GM06990 (cell line): ENCODE measurements at regions not wholly inside any gene's neighbourhood (a gene's known extent, or its start where the extent isn't known, plus 50 kb on each side); places are given as distances from the start of the nearest gene placed in this dataset.

Source experiments
- DNase-seq: peaks from one replicate; pipeline ENCODE4 v3.0.0-alpha.2; 2011; ENCODE audit not compliant: insufficient read length; ENCODE audit errors: extremely low read depth
- H3K27me3 ChIP-seq: replicated peaks from 2 replicates; pipeline ENCODE4 v1.6.0; 2011; ENCODE audit warnings: low read length; ENCODE audit not compliant: control insufficient read depth, insufficient read depth
- H3K36me3 ChIP-seq: 2 replicates; pipeline ENCODE4 v1.5.1; 2011; ENCODE audit warnings: low read length; ENCODE audit not compliant: control insufficient read depth, insufficient read depth
- H3K4me3 ChIP-seq: replicated peaks from 2 replicates; pipeline ENCODE4 v1.5.1; 2011; ENCODE audit warnings: low read depth, mild to moderate bottlenecking, control low read depth, low read length
- TF ChIP-seq, protein P1 (sequence below): IDR thresholded peaks from 2 replicates; pipeline ENCODE4 v1.5.1; 2011; ENCODE audit warnings: low read length, control low read depth, mild to moderate bottlenecking, inconsistent platforms; ENCODE audit not compliant: insufficient read depth, poor library complexity, severe bottlenecking

DNA sequence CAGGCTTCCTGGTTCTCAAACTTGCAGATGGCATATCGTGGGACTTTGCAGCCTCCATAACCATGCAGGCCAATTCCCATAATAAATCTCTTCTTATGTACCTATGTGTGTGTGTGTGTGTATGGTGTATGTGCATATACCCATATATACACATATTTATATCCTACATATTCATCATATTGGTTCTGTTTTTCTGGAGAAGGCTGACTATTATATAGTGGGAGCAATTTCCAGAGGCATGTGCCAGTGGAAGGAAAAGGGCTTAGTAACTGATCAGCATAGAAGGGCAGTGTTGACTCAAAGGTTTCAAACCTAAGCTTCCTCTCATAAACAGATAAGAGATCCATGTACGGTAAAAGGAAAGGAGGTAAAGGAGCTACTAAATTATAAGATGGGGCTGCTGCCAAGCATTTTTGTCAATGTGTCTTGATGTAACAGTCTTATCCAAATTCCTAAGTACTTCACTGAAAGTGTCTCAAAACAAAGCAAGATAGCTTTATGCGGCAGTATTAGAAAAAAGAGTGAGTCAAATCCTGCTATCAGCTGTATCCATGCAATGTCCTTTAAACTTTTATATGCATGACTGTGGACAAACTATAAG, 432.1 kb downstream of the TBC1D4 start:
- no peaks in the 10 kb centered on the region for H3K27me3 ChIP-seq
- TF ChIP-seq, protein P1, sequence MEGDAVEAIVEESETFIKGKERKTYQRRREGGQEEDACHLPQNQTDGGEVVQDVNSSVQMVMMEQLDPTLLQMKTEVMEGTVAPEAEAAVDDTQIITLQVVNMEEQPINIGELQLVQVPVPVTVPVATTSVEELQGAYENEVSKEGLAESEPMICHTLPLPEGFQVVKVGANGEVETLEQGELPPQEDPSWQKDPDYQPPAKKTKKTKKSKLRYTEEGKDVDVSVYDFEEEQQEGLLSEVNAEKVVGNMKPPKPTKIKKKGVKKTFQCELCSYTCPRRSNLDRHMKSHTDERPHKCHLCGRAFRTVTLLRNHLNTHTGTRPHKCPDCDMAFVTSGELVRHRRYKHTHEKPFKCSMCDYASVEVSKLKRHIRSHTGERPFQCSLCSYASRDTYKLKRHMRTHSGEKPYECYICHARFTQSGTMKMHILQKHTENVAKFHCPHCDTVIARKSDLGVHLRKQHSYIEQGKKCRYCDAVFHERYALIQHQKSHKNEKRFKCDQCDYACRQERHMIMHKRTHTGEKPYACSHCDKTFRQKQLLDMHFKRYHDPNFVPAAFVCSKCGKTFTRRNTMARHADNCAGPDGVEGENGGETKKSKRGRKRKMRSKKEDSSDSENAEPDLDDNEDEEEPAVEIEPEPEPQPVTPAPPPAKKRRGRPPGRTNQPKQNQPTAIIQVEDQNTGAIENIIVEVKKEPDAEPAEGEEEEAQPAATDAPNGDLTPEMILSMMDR: no peak
- no peaks in the 10 kb centered on the region for H3K36me3 ChIP-seq
- no peak for DNase-seq
- H3K4me3 ChIP-seq: no peak overlapping the region

DNA sequence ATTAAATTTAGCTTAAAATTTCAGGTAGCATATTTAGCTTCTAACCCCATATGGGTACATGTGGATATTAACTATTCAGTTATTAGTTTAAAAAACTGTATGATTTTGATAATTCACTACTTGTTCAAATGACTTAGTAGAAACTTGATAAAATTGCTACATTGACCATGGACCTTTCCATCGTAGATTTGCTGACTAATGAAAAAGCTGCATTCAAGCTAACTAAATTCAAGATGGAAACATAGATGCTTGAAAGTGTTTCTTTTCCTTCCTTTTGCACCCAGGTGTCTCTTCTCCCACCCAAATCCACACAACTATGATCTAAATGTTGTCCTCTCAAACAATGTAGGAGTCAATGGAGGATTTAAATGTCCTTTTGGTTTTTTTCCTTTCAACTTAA, 439.2 kb downstream of the TBC1D4 start:
- no peaks in the 10 kb centered on the region for H3K27me3 ChIP-seq
- H3K36me3 ChIP-seq: no peaks in the 10 kb centered on the region
- no peak for DNase-seq
- TF ChIP-seq, protein P1: no peak
- no peak overlapping the region for H3K4me3 ChIP-seq

DNA sequence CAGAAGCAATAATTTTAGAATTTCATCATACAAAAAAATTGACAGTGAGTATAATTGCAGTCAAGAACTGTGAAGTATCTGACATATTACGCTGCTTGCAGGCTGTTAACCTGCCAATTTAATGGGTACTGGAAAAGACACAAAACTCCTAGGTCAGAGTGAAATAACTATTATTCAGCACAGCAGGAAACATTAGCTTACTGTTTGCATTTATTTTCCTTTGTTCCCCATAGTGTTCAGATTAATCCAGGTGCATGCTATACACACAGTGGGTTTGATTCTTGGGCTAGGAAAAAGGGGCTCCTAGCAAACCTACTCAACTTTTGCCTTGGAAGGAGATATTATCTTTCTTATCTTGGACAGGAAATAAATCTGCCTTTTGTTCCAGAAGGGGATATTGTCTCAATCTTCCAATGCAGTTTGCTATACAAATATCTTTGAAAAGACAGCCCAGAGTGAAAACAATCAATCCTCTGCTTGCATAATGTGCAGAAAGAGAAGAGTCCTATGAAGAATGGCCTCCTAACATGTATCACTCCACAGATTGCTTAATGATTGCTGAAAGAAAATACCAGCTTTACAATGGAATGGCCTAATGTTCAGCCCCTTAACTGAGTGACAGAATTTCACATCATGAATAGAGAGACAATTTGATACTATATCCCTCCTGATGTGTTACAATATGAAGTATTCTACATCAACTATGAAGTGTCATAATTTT, 443.4 kb downstream of the TBC1D4 start:
- no peaks in the 10 kb centered on the region for H3K27me3 ChIP-seq
- TF ChIP-seq, protein P1: no peak
- no peak overlapping the region for H3K4me3 ChIP-seq
- H3K36me3 ChIP-seq: no peaks in the 10 kb centered on the region
- no peak for DNase-seq

DNA sequence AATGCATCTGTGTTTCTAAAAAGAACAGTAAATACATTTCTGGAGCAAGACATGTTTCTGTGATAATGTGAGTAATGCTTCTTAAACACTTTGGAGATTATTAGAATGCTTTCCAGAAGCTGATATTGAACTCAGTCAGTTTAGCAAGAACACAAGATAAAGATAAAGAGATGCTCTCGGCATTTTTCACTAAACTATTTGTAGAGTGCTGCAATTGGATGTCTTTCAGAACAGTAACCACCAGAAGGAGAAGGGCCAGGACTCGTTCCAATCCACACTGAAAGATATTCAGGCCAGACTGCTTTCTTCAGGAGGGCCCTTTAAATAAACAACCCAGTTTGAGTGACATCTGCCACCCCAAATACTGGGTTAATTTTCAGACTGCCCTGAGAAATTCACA, 456.0 kb downstream of the TBC1D4 start:
- DNase-seq: no peak
- TF ChIP-seq, protein P1: no peak

DNA sequence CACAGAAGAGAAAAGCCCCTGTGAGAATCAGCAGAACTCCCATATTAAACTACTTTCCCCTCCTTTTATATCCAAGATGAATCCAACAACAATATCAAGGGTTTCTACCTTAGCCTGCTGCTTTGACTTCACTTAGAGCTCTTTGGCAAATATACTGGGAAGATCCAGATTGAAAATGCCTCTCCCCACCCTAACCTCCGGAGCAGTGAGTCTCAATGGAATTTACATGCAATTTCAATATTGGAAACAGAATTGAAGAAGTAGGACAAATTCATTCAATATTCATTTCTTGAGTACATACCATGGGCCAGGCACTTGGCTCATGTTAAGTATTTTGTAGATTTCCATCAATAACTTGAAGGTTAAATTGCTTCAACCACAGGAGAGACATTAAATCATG, 457.4 kb downstream of the TBC1D4 start:
- Histone ChIP-seq H3K36me3 (no peaks in the 10 kb centered on the region), H3K4me3 (no peak overlapping the region), H3K27me3 (no peaks in the 10 kb centered on the region)
- no peak for DNase-seq
- TF ChIP-seq, protein P1: no peak

More for the DNA sequence above, 456.0 kb downstream of the TBC1D4 start:
- Histone ChIP-seq H3K27me3 (no peaks in the 10 kb centered on the region), H3K4me3 (no peak overlapping the region), H3K36me3 (no peaks in the 10 kb centered on the region)
